ENCODE measurements at regions not wholly inside any gene's neighbourhood (a gene's known extent, or its start where the extent isn't known, plus 50 kb on each side); places are given as distances from the start of the nearest gene placed in this dataset.
"Not testable (repeated sequence)": the region's sequence is repeated elsewhere in the genome, so short reads cannot be mapped to it uniquely, and the experiment has no call there.

- DNase-seq = no peak
These were observed 1034.7 kb downstream of the TYW1 start for GRCh38 chr7:68031180-68031943.

GRCh38 chr7:68038621-68039314 lies 1042.1 kb downstream of the TYW1 start:
- DNase-seq = no peak

- DNase-seq = no peak
These were observed 1044.9 kb downstream of the TYW1 start for GRCh38 chr7:68041554-68041953.

- no peak for DNase-seq
These were observed 1046.9 kb downstream of the TYW1 start for GRCh38 chr7:68043546-68043945.

GRCh38 chr7:68050627-68051026 lies 1054.0 kb downstream of the TYW1 start:
- no peak for DNase-seq

- no peak for DNase-seq
These were observed 1061.4 kb downstream of the TYW1 start for GRCh38 chr7:68058014-68058413.

- DNase-seq = no peak
These were observed 1066.5 kb downstream of the TYW1 start for GRCh38 chr7:68063171-68063570.

GRCh38 chr7:68065581-68065980 lies 1068.9 kb downstream of the TYW1 start:
- no peak for DNase-seq

- no peak for DNase-seq
These were observed 1071.2 kb downstream of the TYW1 start for GRCh38 chr7:68067845-68068244.

- DNase-seq = no peak
These were observed 1074.4 kb downstream of the TYW1 start for GRCh38 chr7:68070992-68071391.

- no peak for DNase-seq
These were observed 1077.1 kb downstream of the TYW1 start for GRCh38 chr7:68073701-68074100.

- DNase-seq = no peak
These were observed 1077.6 kb downstream of the TYW1 start for GRCh38 chr7:68074242-68074641.

- DNase-seq = no peak
These were observed 1081.6 kb downstream of the TYW1 start for GRCh38 chr7:68078157-68078710.

GRCh38 chr7:68082066-68082960 lies 1085.7 kb downstream of the TYW1 start:
- DNase-seq = not testable (repeated sequence)

GRCh38 chr7:68082961-68083657 lies 1086.5 kb downstream of the TYW1 start:
- DNase-seq = not testable (repeated sequence)

- no peak for DNase-seq
These were observed 1090.8 kb downstream of the TYW1 start for GRCh38 chr7:68087401-68087800.

- DNase-seq = no peak
These were observed 1092.2 kb downstream of the TYW1 start for GRCh38 chr7:68088879-68089278.

GRCh38 chr7:68090256-68090655 lies 1093.6 kb downstream of the TYW1 start:
- DNase-seq = not testable (repeated sequence)

- DNase-seq = no peak
These were observed 1106.7 kb downstream of the TYW1 start for GRCh38 chr7:68103319-68103718.

- no peak for DNase-seq
These were observed 1110.6 kb downstream of the TYW1 start for GRCh38 chr7:68107261-68107660.

- no peak for DNase-seq
These were observed 1111.3 kb downstream of the TYW1 start for GRCh38 chr7:68107968-68108367.

GRCh38 chr7:68109299-68109698 lies 1112.7 kb downstream of the TYW1 start:
- no peak for DNase-seq
